Nephron progenitor cell (in vitro differentiated cells): ENCODE measurements at regions not wholly inside any gene's neighbourhood (a gene's known extent, or its start where the extent isn't known, plus 50 kb on each side); places are given as distances from the start of the nearest gene placed in this dataset.

Experiments
- DNase-seq: peaks from one replicate; pipeline ENCODE4 v3.0.0; 2021
- H3K27ac Mint-ChIP-seq: 2 replicates; pipeline ENCODE4 v1.8.0; 2021; ENCODE audit warnings: mild to moderate bottlenecking, moderate library complexity, mixed read lengths
- H3K27me3 Mint-ChIP-seq: 2 replicates; pipeline ENCODE4 v1.8.0; 2021; ENCODE audit warnings: mild to moderate bottlenecking, low read depth, mixed read lengths; ENCODE audit not compliant: poor library complexity
- H3K36me3 Mint-ChIP-seq: 2 replicates; pipeline ENCODE4 v1.8.0; 2021; ENCODE audit warnings: low read depth, mixed read lengths
- H3K4me1 Mint-ChIP-seq: 2 replicates; pipeline ENCODE4 v1.8.0; 2021; ENCODE audit warnings: mixed read lengths
- H3K4me3 Mint-ChIP-seq: 2 replicates; pipeline ENCODE4 v1.8.0; 2021; ENCODE audit warnings: mild to moderate bottlenecking, moderate library complexity, mixed read lengths
- H3K9me3 Mint-ChIP-seq: 2 replicates; pipeline ENCODE4 v1.8.0; 2021; ENCODE audit warnings: mild to moderate bottlenecking, moderate library complexity, mixed read lengths
- CTCF ChIP-seq: fragments of 200-600 bp; sonication (generic); IDR thresholded peaks from 2 replicates; pipeline ENCODE4 v1.5.0; 2021; ENCODE audit warnings: antibody characterized with exemption

DNA sequence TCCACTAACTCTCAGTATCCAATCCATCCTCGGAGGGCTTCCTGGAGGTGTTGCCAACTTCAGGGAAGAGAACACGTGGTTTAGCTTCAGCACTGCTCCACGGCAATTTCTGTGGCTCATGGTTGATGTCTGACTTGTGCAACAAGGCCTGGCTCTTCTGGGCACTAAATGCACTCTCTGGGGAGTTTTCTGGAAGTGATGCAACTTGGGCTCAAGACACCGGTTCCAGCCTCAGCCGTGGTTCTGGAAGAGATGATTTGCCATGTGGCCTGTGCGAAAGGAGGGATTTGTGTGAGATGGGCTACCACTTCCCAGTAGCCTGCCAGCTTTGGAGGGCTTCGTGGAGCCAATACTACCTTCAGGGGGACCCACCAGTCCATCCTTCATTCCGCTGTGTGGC is 118.6 kb upstream of the RTL1 start:
- no peak for DNase-seq
- Mint-ChIP-seq H3K36me3 (no peaks in the 10 kb centered on the region), H3K9me3 (peaks cover 29% of the 10 kb centered on the region), H3K4me1 (no peaks in the 10 kb centered on the region), H3K27ac (no peak overlapping the region), H3K27me3 (peaks cover 20% of the 10 kb centered on the region), H3K4me3 (no peak overlapping the region)
- TF ChIP-seq CTCF, result no peak

DNA sequence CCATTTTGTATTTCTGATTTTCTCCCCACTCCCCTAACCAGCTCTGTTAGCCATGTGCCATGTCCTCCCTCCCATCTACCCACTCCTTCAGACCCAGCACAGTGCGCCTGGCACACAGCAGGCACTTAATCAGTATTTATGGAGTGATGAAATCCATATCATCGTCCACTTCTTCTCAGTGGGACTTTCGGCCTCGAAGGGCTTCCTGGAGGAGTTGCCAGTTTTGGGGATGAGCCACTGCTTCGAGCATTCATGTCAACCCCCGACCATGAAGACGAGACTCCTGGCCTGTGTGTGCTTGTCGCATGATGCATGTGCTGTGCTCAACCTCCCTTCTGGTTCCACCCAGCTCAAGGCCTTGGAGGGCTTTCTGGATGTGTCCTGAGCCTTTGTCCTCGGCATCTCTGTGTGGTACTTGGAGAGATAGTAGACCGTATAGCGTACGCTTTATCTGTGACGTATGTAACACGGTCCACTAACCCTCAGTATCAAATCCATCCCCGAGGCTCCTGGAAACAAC is 119.5 kb upstream of the RTL1 start:
- H3K4me1 Mint-ChIP-seq, result no peaks in the 10 kb centered on the region
- no peak for TF ChIP-seq CTCF
- H3K27ac Mint-ChIP-seq, result no peak overlapping the region
- H3K9me3 Mint-ChIP-seq, result peaks cover 29% of the 10 kb centered on the region
- no peak for DNase-seq
- H3K36me3 Mint-ChIP-seq, result no peaks in the 10 kb centered on the region
- H3K27me3 Mint-ChIP-seq, result peaks cover 20% of the 10 kb centered on the region
- H3K4me3 Mint-ChIP-seq, result no peak overlapping the region

DNA sequence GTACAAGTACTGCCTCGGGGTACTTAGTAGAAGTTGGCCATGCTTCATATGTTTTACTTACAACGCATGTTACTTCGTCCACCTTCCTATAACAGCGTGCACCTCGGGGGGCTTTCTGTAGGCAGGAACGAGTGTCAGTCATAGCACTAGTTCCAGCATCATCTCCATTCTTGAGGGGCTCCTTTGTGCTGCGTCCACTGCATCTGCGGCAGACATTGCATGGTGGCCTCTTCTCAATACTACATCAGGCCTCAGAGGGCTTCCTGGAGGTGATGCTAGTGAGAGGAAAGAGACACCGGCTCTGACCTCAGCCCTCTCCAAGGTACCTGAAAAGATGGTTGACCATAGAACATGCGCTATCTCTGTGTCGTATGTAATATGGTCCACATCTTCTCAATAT is 121.2 kb upstream of the RTL1 start:
- Mint-ChIP-seq H3K36me3 (no peaks in the 10 kb centered on the region), H3K27me3 (peaks cover 17% of the 10 kb centered on the region), H3K4me1 (no peaks in the 10 kb centered on the region), H3K9me3 (peaks cover 29% of the 10 kb centered on the region), H3K4me3 (no peak overlapping the region), H3K27ac (no peak overlapping the region)
- no peak for TF ChIP-seq CTCF
- no peak for DNase-seq

DNA sequence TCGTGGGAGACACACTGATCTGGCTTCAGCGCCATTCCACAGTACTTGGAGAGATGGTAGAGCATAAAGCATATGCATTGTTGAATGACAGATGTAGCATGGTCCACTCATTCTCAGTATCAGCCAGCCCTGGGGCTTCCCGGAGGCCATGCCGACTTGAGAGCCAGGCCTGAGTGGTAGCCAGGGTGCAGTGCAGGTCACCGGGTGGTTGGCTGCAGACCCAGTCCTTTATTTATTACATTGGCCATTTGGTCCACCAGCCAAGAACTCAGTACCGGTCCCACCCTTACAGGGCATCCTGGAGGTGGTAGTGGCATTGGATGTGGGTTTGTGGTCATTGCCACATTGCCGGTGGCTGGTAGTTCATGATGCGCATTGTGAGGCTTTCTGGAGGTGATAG is 121.6 kb upstream of the RTL1 start:
- Mint-ChIP-seq H3K36me3 (no peaks in the 10 kb centered on the region), H3K4me1 (no peaks in the 10 kb centered on the region), H3K27me3 (peaks cover 21% of the 10 kb centered on the region), H3K9me3 (peaks cover 28% of the 10 kb centered on the region), H3K27ac (no peak overlapping the region), H3K4me3 (no peak overlapping the region)
- no peak for DNase-seq
- no peak for TF ChIP-seq CTCF

GRCh38 chr14:101025696-101026095 is 122.2 kb upstream of the RTL1 start:
- Mint-ChIP-seq H3K9me3 (peaks cover 22% of the 10 kb centered on the region), H3K27me3 (peaks cover 20% of the 10 kb centered on the region), H3K36me3 (no peaks in the 10 kb centered on the region), H3K4me1 (no peaks in the 10 kb centered on the region), H3K27ac (no peak overlapping the region), H3K4me3 (no peak overlapping the region)
- no peak for DNase-seq
- no peak for TF ChIP-seq CTCF

GRCh38 chr14:101026341-101026740 is 122.8 kb upstream of the RTL1 start:
- TF ChIP-seq CTCF, result no peak
- H3K27me3 Mint-ChIP-seq, result peaks cover 16% of the 10 kb centered on the region
- no peaks in the 10 kb centered on the region for H3K36me3 Mint-ChIP-seq
- H3K27ac Mint-ChIP-seq, result no peak overlapping the region
- DNase-seq, result no peak
- no peaks in the 10 kb centered on the region for H3K4me1 Mint-ChIP-seq
- peaks cover 16% of the 10 kb centered on the region for H3K9me3 Mint-ChIP-seq
- no peak overlapping the region for H3K4me3 Mint-ChIP-seq
